SJCRH30 (cell line): ENCODE measurements at regions not wholly inside any gene's neighbourhood (a gene's known extent, or its start where the extent isn't known, plus 50 kb on each side); places are given as distances from the start of the nearest gene placed in this dataset.

Experiments
- DNase-seq, 2 experiments: peaks; one replicate each; pipeline ENCODE4 v3.0.0-alpha.2; 2015 to 2020
- H3K27ac ChIP-seq: fragments of 250-450 bp; sonication (Bioruptor Pico); 2 replicates; pipeline ENCODE4 v1.5.1; 2020; ENCODE audit warnings: mild to moderate bottlenecking, moderate library complexity
- H3K27me3 ChIP-seq: fragments of 250-450 bp; sonication (Bioruptor Pico); 2 replicates; pipeline ENCODE4 v1.5.1; 2020; ENCODE audit warnings: mild to moderate bottlenecking, moderate library complexity
- H3K36me3 ChIP-seq: fragments of 250-450 bp; sonication (Bioruptor Pico); 2 replicates; pipeline ENCODE4 v1.5.1; 2020; ENCODE audit warnings: mild to moderate bottlenecking, moderate library complexity
- H3K4me1 ChIP-seq: fragments of 250-450 bp; sonication (Bioruptor Pico); 2 replicates; pipeline ENCODE4 v1.5.1; 2020; ENCODE audit warnings: mild to moderate bottlenecking, moderate library complexity
- H3K4me3 ChIP-seq: fragments of 250-450 bp; sonication (Bioruptor Pico); 2 replicates; pipeline ENCODE4 v1.5.1; 2020; ENCODE audit warnings: mild to moderate bottlenecking, moderate library complexity
- H3K9me3 ChIP-seq: fragments of 250-450 bp; sonication (Bioruptor Pico); replicated peaks from 2 replicates; pipeline ENCODE4 v1.5.1; 2020; ENCODE audit warnings: mild to moderate bottlenecking, moderate library complexity

GRCh38 chr18:42211201-42211600 is 256.2 kb downstream of the PIK3C3 start:
- Histone ChIP-seq H3K4me1 (no peaks in the 10 kb centered on the region), H3K4me3 (no peak overlapping the region), H3K9me3 (no peaks in the 10 kb centered on the region), H3K27me3 (no peaks in the 10 kb centered on the region), H3K36me3 (no peaks in the 10 kb centered on the region), H3K27ac (no peak overlapping the region)
- DNase-seq: no peak

GRCh38 chr18:42222557-42222956 is 267.5 kb downstream of the PIK3C3 start:
- H3K4me3 ChIP-seq: no peak overlapping the region
- no peaks in the 10 kb centered on the region for H3K27me3 ChIP-seq
- DNase-seq: no peak
- H3K4me1 ChIP-seq: no peaks in the 10 kb centered on the region
- H3K9me3 ChIP-seq: no peaks in the 10 kb centered on the region
- H3K27ac ChIP-seq: no peak overlapping the region
- no peaks in the 10 kb centered on the region for H3K36me3 ChIP-seq

- H3K9me3 ChIP-seq: no peaks in the 10 kb centered on the region
- H3K27me3 ChIP-seq: no peaks in the 10 kb centered on the region
- no peak overlapping the region for H3K4me3 ChIP-seq
- H3K36me3 ChIP-seq: no peaks in the 10 kb centered on the region
- no peak overlapping the region for H3K27ac ChIP-seq
- DNase-seq: no peak
- no peaks in the 10 kb centered on the region for H3K4me1 ChIP-seq
Measured at GRCh38 chr18:42228581-42228980, 273.5 kb downstream of the PIK3C3 start.

DNA sequence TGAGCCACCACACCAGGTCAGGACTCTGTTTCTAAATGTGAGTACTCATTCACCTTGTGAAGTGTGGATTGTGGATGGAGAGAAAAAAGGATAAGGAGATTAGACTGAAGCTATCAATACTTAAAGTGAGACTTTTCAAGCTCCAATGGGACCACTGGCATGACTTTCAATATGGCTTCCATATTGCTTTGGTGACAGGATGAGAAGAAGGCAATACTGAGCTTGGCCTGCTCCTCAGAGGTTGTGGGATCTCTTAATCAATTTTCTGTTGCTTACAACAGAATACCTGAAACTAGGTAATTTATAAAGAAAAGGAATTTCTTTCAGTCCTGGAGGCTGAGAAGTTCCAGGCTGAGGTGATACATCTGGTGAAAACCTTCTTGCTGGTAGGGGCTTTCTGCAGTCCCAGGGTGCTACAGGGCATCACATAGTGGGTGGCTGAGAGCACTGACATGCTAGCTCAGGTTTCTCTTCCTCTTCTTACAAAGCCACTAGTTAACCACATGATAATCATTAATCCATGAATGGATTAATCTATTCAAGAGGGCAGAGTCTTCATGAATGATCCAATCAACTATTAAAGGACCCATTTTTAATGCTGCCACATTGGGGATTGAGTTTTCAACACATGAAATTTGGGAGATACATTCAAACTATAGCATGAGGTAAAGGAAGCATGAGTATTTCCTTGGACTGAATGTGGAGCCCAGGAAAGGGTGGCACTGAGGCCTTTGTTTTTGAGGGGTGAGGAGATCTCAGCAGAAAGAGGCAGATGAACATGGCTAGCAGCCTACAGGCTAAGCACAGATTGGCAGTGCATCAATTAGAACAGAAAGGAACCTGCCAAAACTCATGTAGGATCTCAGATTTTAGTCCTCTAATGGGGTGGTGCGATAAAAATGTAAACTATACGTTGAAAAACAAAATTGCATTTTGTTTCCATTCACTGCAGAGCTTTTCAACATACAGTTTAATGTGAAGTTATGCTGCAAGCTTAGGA is 274.5 kb downstream of the PIK3C3 start:
- DNase-seq: no peak
- no peaks in the 10 kb centered on the region for H3K4me1 ChIP-seq
- no peaks in the 10 kb centered on the region for H3K27me3 ChIP-seq
- H3K4me3 ChIP-seq: no peak overlapping the region
- no peaks in the 10 kb centered on the region for H3K36me3 ChIP-seq
- no peak overlapping the region for H3K27ac ChIP-seq
- H3K9me3 ChIP-seq: no peaks in the 10 kb centered on the region

GRCh38 chr18:42230636-42231035 is 275.6 kb downstream of the PIK3C3 start:
- Histone ChIP-seq H3K36me3 (no peaks in the 10 kb centered on the region), H3K27ac (no peak overlapping the region), H3K4me3 (no peak overlapping the region), H3K4me1 (no peaks in the 10 kb centered on the region), H3K9me3 (no peaks in the 10 kb centered on the region), H3K27me3 (no peaks in the 10 kb centered on the region)
- DNase-seq: no peak

DNA sequence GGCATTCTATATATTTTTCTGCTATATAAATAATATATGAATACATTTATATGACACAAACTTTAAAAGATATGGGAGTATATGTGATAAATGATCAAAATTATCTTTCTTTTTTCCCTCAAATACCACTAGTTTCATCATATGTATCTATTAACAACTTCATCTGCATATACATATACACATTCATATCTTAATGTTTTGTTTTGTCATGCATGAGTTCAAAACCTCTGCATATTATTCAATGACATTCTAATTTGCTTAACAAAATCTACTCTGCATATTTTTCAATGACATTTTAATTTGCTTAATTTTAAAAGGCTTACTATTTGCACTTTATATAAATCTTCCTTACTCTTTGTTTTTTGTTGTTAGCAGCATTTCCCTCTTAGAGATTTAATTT is 276.2 kb downstream of the PIK3C3 start:
- Histone ChIP-seq H3K27ac (no peak overlapping the region), H3K9me3 (no peaks in the 10 kb centered on the region), H3K4me1 (no peaks in the 10 kb centered on the region), H3K27me3 (no peaks in the 10 kb centered on the region), H3K4me3 (no peak overlapping the region), H3K36me3 (no peaks in the 10 kb centered on the region)
- DNase-seq: no peak

DNA sequence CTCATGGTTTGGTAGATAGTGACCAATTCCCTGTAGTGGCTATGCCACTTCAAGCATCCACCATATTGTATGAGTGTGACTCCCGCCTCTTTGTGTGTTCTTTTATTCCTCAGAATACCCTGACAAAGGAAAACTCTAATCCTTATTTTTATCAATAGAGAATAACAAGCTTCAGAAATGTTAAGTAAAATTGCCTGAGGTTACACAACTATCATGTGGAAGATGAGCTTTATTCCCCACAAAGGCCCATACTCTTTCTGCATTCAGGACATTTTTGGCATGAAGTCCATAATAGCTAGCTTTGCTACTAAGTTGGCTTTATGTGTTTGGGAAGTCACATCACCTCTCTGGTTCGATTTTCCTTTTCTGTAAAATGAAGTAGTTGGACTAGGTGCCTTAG is 276.8 kb downstream of the PIK3C3 start:
- Histone ChIP-seq H3K4me1 (no peaks in the 10 kb centered on the region), H3K36me3 (no peaks in the 10 kb centered on the region), H3K27me3 (no peaks in the 10 kb centered on the region)

GRCh38 chr18:42233908-42234307 is 278.9 kb downstream of the PIK3C3 start:
- Histone ChIP-seq H3K4me3 (no peak overlapping the region), H3K36me3 (no peaks in the 10 kb centered on the region), H3K27me3 (no peaks in the 10 kb centered on the region), H3K9me3 (no peaks in the 10 kb centered on the region), H3K27ac (no peak overlapping the region), H3K4me1 (no peaks in the 10 kb centered on the region)
- no peak for DNase-seq

More for the DNA sequence above, 276.8 kb downstream of the PIK3C3 start:
- Histone ChIP-seq H3K27ac (no peak overlapping the region), H3K4me3 (no peak overlapping the region), H3K9me3 (no peaks in the 10 kb centered on the region)
- no peak for DNase-seq

DNA sequence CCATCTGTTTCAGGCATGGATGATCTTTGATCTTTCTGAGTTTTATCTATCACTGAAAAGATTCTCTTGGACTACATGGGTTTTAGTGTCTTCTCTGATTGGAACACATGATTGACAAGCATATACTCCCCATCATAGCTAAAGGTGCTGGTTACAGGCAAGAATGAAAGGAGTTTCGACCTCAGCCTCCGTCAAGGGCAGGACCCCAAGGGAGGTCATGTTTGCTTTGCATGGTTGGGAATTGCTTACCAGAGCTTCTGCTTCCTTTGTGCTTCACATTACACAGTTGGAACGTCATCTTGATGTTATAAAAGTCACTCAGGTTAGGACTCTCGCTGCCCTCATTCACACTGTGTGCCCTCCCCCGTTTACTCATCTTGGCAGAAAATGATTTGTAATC is 287.7 kb downstream of the PIK3C3 start:
- no peaks in the 10 kb centered on the region for H3K4me1 ChIP-seq
- H3K27me3 ChIP-seq: no peaks in the 10 kb centered on the region
- H3K27ac ChIP-seq: no peak overlapping the region
- H3K9me3 ChIP-seq: no peaks in the 10 kb centered on the region
- DNase-seq: no peak
- no peaks in the 10 kb centered on the region for H3K36me3 ChIP-seq
- no peak overlapping the region for H3K4me3 ChIP-seq

- H3K4me1 ChIP-seq: no peaks in the 10 kb centered on the region
- H3K27ac ChIP-seq: no peak overlapping the region
- no peaks in the 10 kb centered on the region for H3K27me3 ChIP-seq
- H3K4me3 ChIP-seq: no peak overlapping the region
- no peaks in the 10 kb centered on the region for H3K36me3 ChIP-seq
- no peak for DNase-seq
- H3K9me3 ChIP-seq: no peaks in the 10 kb centered on the region
Measured at GRCh38 chr18:42245137-42245536, 290.1 kb downstream of the PIK3C3 start.

GRCh38 chr18:42255908-42256765 is 301.1 kb downstream of the PIK3C3 start:
- no peaks in the 10 kb centered on the region for H3K9me3 ChIP-seq
- no peak overlapping the region for H3K4me3 ChIP-seq
- no peaks in the 10 kb centered on the region for H3K36me3 ChIP-seq
- no peaks in the 10 kb centered on the region for H3K27me3 ChIP-seq
- H3K4me1 ChIP-seq: no peaks in the 10 kb centered on the region
- no peak for DNase-seq
- H3K27ac ChIP-seq: no peak overlapping the region

- Histone ChIP-seq H3K27ac (no peak overlapping the region), H3K4me3 (no peak overlapping the region), H3K4me1 (no peaks in the 10 kb centered on the region), H3K9me3 (no peaks in the 10 kb centered on the region), H3K27me3 (no peaks in the 10 kb centered on the region), H3K36me3 (no peaks in the 10 kb centered on the region)
- no peak for DNase-seq
Measured at GRCh38 chr18:42258301-42258965, 303.4 kb downstream of the PIK3C3 start.

- Histone ChIP-seq H3K27ac (no peak overlapping the region), H3K4me1 (no peaks in the 10 kb centered on the region), H3K36me3 (no peaks in the 10 kb centered on the region), H3K27me3 (no peaks in the 10 kb centered on the region), H3K4me3 (no peak overlapping the region), H3K9me3 (no peaks in the 10 kb centered on the region)
- no peak for DNase-seq
Measured at GRCh38 chr18:42261731-42262130, 306.7 kb downstream of the PIK3C3 start.

DNA sequence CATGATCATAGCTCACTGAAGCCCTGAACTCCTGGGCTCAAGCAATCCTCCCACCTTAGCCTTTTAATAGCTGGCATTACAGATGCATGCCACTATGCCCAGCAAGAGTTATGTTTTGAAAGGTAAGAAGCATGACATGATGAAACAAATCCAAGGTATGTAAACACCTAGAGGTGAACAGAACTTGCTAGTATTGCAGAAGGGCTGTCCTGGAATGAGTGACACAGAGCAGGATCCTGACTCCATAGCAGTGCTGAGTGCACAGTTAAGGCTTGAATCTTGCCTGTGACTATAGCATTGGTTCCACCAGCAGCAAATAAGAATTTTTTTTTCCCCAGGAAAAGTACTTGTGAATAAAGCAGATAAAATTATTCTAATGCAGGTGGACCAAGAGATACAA is 309.5 kb downstream of the PIK3C3 start:
- no peak overlapping the region for H3K27ac ChIP-seq
- no peak for DNase-seq
- H3K36me3 ChIP-seq: no peaks in the 10 kb centered on the region
- H3K9me3 ChIP-seq: no peaks in the 10 kb centered on the region
- H3K4me1 ChIP-seq: no peaks in the 10 kb centered on the region
- H3K4me3 ChIP-seq: no peak overlapping the region
- H3K27me3 ChIP-seq: no peaks in the 10 kb centered on the region
